Sigmoid colon (tissue), 6 donors: ENCODE measurements at regions not wholly inside any gene's neighbourhood (a gene's known extent, or its start where the extent isn't known, plus 50 kb on each side); places are given as distances from the start of the nearest gene placed in this dataset.

Source experiments
- DNase-seq: peaks from one replicate; pipeline ENCODE4 v3.0.0-alpha.2; 2019
- H3K27ac ChIP-seq, 4 donors: fragments of 200-600 bp; sonication (generic); one replicate each; pipeline ENCODE4 v1.5.1; 2016 to 2019; ENCODE audit warnings: mild to moderate bottlenecking in 1 of 4
- H3K27me3 ChIP-seq, 3 donors: fragments of 200-600 bp; sonication (generic); one replicate each; pipeline ENCODE4 v1.5.1; 2019; ENCODE audit warnings: mild to moderate bottlenecking in 1 of 3
- H3K36me3 ChIP-seq, 4 donors: fragments of 200-600 bp; sonication (generic); one replicate each; pipeline ENCODE4 v1.5.1; 2016 to 2019
- H3K4me1 ChIP-seq, 4 donors: fragments of 200-600 bp; sonication (generic); one replicate each; pipeline ENCODE4 v1.5.1; 2017 to 2019
- H3K4me3 ChIP-seq, 4 donors: fragments of 200-600 bp; sonication (generic); one replicate each; pipeline ENCODE4 v1.5.1; 2017 to 2019; ENCODE audit warnings: mild to moderate bottlenecking in 2 of 4, moderate library complexity in 1 of 4
- H3K9me3 ChIP-seq, 4 donors: fragments of 200-600 bp in 3 of 4; sonication (generic) in 3 of 4; one replicate each; pipeline versions ENCODE4 v1.5.1 to v1.6.1; 2013 to 2019
- EP300 ChIP-seq, 4 donors: sonication (generic); formaldehyde crosslinking; IDR thresholded peaks; one replicate each; pipeline ENCODE4 v1.6.1; 2017; ENCODE audit warnings: antibody characterized with exemption in 4 of 4
- POLR2A ChIP-seq, 2 donors: fragments of 450-650 bp; IDR thresholded peaks; one replicate each; pipeline ENCODE4 v1.6.1; 2016; ENCODE audit warnings: antibody characterized with exemption in 2 of 2, mild to moderate bottlenecking in 2 of 2, moderate library complexity in 2 of 2
- POLR2AphosphoS5 ChIP-seq, 4 donors: sonication (generic); formaldehyde crosslinking; IDR thresholded peaks; one replicate each; pipeline ENCODE4 v1.6.1; 2017; ENCODE audit warnings: antibody characterized with exemption in 4 of 4
- WGBS, 2 donors: extraction: QIAGEN DNeasy Blood & Tissue Kit; methylation state at CpG; one replicate each; pipeline ENCODE4 v1.1.7; 2013; 5-methylcytosine and 5-hydroxymethylcytosine counted together
- intact Hi-C: fragments of 100-400 bp; cut with DNase I; formaldehyde crosslinking; loops from one replicate; pipeline ENCODE4 v1.15.1; 2023
- TF ChIP-seq, protein P1 (sequence below), 4 experiments: fragments of 450-650 bp in 3 of 4; fragments of 200-600 bp in 1 of 4; IDR thresholded peaks; one replicate each; pipeline ENCODE4 v1.5.1; 2016 to 2019; ENCODE audit warnings: antibody characterized with exemption in 4 of 4, mild to moderate bottlenecking in 3 of 4, moderate library complexity in 2 of 4
- donor health status: healthy with polysubstance abuse.
- donor health status: healthy.

DNA sequence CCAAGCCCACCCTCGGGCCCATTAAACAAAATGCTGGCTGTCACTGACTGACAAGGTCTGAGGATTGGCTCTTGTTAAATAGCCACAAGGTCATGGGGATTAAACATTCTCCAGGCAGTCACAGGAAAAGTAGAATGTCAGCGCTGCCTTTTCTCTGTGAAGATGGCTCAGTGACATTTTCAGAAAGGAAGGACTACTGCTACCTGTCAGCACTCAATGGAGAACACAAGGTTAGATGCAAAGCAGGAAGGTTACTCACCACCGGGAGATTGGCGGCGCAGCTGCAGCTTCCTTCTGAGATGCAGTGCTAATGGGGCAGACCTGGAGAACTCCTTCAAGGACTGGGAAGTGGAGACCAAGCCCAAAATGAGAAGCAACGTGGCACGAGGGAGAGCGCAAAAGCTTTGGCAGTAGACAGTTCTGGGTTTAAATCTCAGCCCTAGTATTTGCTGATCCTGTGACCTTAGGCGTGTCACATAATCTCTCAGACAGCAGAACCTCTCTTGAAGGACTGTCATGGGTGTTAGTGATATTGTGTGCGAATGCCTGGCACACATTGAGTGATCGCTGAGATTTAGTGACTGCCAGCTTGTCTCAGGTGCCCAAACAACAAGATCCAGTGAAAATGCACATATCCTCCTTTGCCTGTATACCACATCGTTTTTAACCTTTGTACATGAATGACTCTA, 213.1 kb upstream of the BOD1L1 start:
- H3K27me3 ChIP-seq = no peaks in the 10 kb centered on the region
- no peaks in the 10 kb centered on the region for H3K4me1 ChIP-seq
- DNase-seq = no peak
- H3K4me3 ChIP-seq = no peak overlapping the region
- no peaks in the 10 kb centered on the region for H3K9me3 ChIP-seq
- no peaks in the 10 kb centered on the region for H3K36me3 ChIP-seq
- TF ChIP-seq, protein P1, sequence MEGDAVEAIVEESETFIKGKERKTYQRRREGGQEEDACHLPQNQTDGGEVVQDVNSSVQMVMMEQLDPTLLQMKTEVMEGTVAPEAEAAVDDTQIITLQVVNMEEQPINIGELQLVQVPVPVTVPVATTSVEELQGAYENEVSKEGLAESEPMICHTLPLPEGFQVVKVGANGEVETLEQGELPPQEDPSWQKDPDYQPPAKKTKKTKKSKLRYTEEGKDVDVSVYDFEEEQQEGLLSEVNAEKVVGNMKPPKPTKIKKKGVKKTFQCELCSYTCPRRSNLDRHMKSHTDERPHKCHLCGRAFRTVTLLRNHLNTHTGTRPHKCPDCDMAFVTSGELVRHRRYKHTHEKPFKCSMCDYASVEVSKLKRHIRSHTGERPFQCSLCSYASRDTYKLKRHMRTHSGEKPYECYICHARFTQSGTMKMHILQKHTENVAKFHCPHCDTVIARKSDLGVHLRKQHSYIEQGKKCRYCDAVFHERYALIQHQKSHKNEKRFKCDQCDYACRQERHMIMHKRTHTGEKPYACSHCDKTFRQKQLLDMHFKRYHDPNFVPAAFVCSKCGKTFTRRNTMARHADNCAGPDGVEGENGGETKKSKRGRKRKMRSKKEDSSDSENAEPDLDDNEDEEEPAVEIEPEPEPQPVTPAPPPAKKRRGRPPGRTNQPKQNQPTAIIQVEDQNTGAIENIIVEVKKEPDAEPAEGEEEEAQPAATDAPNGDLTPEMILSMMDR (IDR thresholded peaks at IDR 0.05) = no peak
- no peak overlapping the region for H3K27ac ChIP-seq
- intact Hi-C loops = no loop called here
- 33 to 59% methylated on average over 12 of the region's 12 CpGs for whole genome bisulfite sequencing, 2 donors

DNA sequence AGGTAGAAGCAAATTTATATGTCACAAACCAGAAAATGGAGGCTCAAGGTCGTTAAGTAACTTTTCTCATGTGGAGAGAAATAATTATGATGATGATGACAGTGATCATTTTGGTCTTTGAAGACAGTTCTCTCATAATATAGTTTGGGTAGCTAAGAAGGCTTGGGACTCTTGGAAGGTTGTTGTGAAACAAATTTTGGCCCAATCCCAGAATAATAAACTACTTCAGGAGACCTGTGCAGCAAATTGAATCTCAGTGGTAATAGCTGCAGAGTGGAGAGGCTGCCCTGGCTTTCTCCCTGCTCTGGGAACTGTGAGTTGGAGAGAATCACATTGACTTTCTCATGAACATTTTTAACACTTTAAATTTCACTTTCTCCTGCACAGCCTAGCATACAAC, 217.2 kb upstream of the BOD1L1 start:
- no peaks in the 10 kb centered on the region for H3K27me3 ChIP-seq
- no peak overlapping the region for H3K4me3 ChIP-seq
- no peak overlapping the region for H3K27ac ChIP-seq
- DNase-seq = no peak
- no peak for TF ChIP-seq EP300 (IDR thresholded peaks at IDR 0.05)
- no peak for TF ChIP-seq POLR2AphosphoS5 (IDR thresholded peaks at IDR 0.05)
- no peak for TF ChIP-seq POLR2A (IDR thresholded peaks at IDR 0.05)
- TF ChIP-seq, protein P1 (IDR thresholded peaks at IDR 0.05) = no peak
- intact Hi-C loops = no loop called here
- H3K36me3 ChIP-seq = no peaks in the 10 kb centered on the region
- no peaks in the 10 kb centered on the region for H3K4me1 ChIP-seq
- no peaks in the 10 kb centered on the region for H3K9me3 ChIP-seq
- WGBS, 2 donors = 38 to 45% methylated on average over 1 of the region's 1 CpG

GRCh38 chr4:13849778-13850177, 222.3 kb upstream of the BOD1L1 start:
- no peak for DNase-seq
- Histone ChIP-seq H3K4me1 (no peaks in the 10 kb centered on the region), H3K4me3 (no peak overlapping the region), H3K27me3 (no peaks in the 10 kb centered on the region), H3K9me3 (no peaks in the 10 kb centered on the region), H3K36me3 (no peaks in the 10 kb centered on the region), H3K27ac (no peak overlapping the region)
- TF ChIP-seq POLR2A (IDR thresholded peaks at IDR 0.05) (no peak), EP300 (IDR thresholded peaks at IDR 0.05) (no peak), POLR2AphosphoS5 (IDR thresholded peaks at IDR 0.05) (no peak)
- TF ChIP-seq, protein P1 (IDR thresholded peaks at IDR 0.05) = no peak
- WGBS, 2 donors = 60 to 82% methylated on average over 2 of the region's 2 CpGs
- intact Hi-C loops = no loop called here

DNA sequence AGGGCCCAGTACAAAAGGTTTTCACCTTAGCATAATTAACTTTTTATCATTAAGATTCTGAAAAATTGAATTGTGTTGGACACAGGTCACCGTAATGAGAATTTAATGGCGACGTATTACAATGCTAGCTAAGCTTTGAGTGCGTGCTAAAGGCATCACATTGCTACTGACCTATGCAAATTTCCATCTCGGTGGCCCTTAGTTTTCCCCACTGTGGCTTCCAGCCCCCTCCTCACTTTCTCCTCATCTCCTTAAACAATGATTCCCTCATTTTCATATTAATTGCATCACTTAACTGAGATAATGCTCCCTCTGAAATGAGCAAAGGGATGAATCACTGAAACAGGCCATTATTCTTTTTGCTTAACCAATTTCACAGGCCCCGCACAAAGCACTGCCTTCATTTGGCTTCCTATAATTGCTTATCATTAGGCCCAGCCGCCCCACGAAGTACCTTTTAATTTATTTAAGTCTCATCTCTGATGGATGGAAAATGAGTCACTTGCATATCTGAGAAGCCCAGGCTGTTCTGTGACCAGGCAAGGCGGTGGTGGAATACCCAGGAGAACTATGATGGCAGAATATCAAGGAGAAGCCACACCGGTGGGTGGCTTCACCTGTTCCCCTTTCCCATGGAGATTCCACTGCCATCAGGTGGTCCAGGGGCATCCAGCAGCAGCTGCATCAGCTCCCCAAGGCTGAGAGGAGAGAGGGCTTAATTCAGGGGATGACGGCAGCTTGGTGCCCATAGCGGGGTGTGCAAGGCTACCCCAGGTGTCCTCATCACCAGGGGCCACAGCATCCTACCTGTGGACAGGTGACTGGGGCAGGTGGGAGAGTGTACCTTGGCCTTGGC, 223.8 kb upstream of the BOD1L1 start:
- Histone ChIP-seq H3K27ac (no peak overlapping the region), H3K27me3 (no peaks in the 10 kb centered on the region), H3K9me3 (no peaks in the 10 kb centered on the region), H3K36me3 (no peaks in the 10 kb centered on the region), H3K4me1 (no peaks in the 10 kb centered on the region), H3K4me3 (no peak overlapping the region)
- TF ChIP-seq, protein P1 (IDR thresholded peaks at IDR 0.05) = no peak
- TF ChIP-seq EP300 (IDR thresholded peaks at IDR 0.05) (no peak), POLR2AphosphoS5 (IDR thresholded peaks at IDR 0.05) (no peak), POLR2A (IDR thresholded peaks at IDR 0.05) (no peak)
- 90% methylated on average over 12 of the region's 12 CpGs for WGBS, 2 donors
- DNase-seq = no peak
- intact Hi-C loops = no loop called here
